HCT116 (cell line): ENCODE measurements at regions not wholly inside any gene's neighbourhood (a gene's known extent, or its start where the extent isn't known, plus 50 kb on each side); places are given as distances from the start of the nearest gene placed in this dataset.
A peak's percentile ranks its signal among the peaks of the same experiment; 100 is the strongest.

Experiments used
- ATAC-seq: fragments of 200-7000 bp; cut with Tn5 transposase; 2 replicates; pipeline ENCODE4 v1.9.1; 2020; ENCODE audit warnings: mild to moderate bottlenecking, moderate library complexity
- BruUV-seq: library from RNA; stranded (reverse); fragments of 400-500 nt; replicated peaks from 2 replicates; lab custom pipeline; 2021; lab: Mats Ljungman, UMichigan
- CTCF ChIA-PET: fragments of 300-600 bp; sonication (Branson Sonifier 250); formaldehyde crosslinking; loops from one replicate; lab custom pipeline; 2021; ENCODE audit warnings: antibody characterized with exemption; lab: Charles Lee
- POLR2A ChIA-PET: fragments of 300-600, 350-600 bp; sonication (Branson Sonifier 250); formaldehyde crosslinking; loops from one replicate; lab custom pipeline; 2021; ENCODE audit warnings: antibody characterized with exemption; lab: Charles Lee
- RAD21 ChIA-PET, 2 experiments: fragments of 300-600 bp; sonication (Branson Sonifier 250); formaldehyde crosslinking; loops; one replicate each; lab custom pipeline; 2023; ENCODE audit warnings: low total read pairs in 2 of 2; ENCODE audit not compliant: uncharacterized antibody in 2 of 2, unreplicated experiment in 2 of 2, low non-redundant PET in 1 of 2; lab: Charles Lee
- DNase-seq: peaks from one replicate; pipeline ENCODE4 v3.0.0-alpha.2; 2010; ENCODE audit warnings: low read depth, low spot score
- H2AFZ ChIP-seq: fragments of 200-600 bp; shearing (Covaris generic), sonication (generic); 2 replicates; pipeline ENCODE4 v1.6.1; 2017; ENCODE audit warnings: low read depth, mixed run types, mixed read lengths, antibody characterized with exemption, low read length; ENCODE audit not compliant: poor library complexity, severe bottlenecking
- H3K27ac ChIP-seq: 2 replicates; pipeline ENCODE4 v1.5.1; 2012; ENCODE audit warnings: low read depth, low read length
- H3K27me3 ChIP-seq: fragments of 200-600 bp; sonication (generic); 2 replicates; pipeline ENCODE4 v1.6.1; 2016; ENCODE audit warnings: mixed run types, low read length, mixed read lengths; ENCODE audit not compliant: insufficient read depth
- H3K36me3 ChIP-seq, 2 experiments: fragments of 200-500 bp in 1 of 2; fragments of 200-600 bp in 1 of 2; sonication (Bioruptor generic) in 1 of 2; sonication (generic) in 1 of 2; 2 replicates each; pipeline versions ENCODE4 v1.5.1 to v1.6.1; 2014 to 2016; ENCODE audit warnings: low read length in 2 of 2, inconsistent platforms in 1 of 2, mixed read lengths in 1 of 2, mixed run types in 1 of 2; ENCODE audit not compliant: insufficient read depth in 2 of 2, control insufficient read depth in 1 of 2
- H3K4me1 ChIP-seq, 2 experiments: fragments of 200-600 bp in 1 of 2; sonication (generic) in 1 of 2; 2 replicates each; pipeline versions ENCODE4 v1.5.1 to v1.6.1; 2012 to 2017; ENCODE audit warnings: low read length in 2 of 2, inconsistent platforms in 1 of 2, mild to moderate bottlenecking in 1 of 2, mixed read lengths in 1 of 2, mixed run types in 1 of 2, moderate library complexity in 1 of 2; ENCODE audit not compliant: insufficient read depth in 2 of 2, control insufficient read depth in 1 of 2
- H3K4me2 ChIP-seq: fragments of 200-600 bp; sonication (generic); 2 replicates; pipeline ENCODE4 v1.6.1; 2017; ENCODE audit warnings: mixed run types, low read length, mixed read lengths
- H3K4me3 ChIP-seq, 2 experiments: fragments of 200-600 bp in 1 of 2; sonication (generic) in 1 of 2; replicated peaks in 1 of 2; 2 replicates each; pipeline ENCODE4 v1.5.1; 2011 to 2016; ENCODE audit warnings: low read length in 2 of 2, control low read depth in 1 of 2, low read depth in 1 of 2, mild to moderate bottlenecking in 1 of 2, mixed read lengths in 1 of 2, mixed run types in 1 of 2
- H3K79me2 ChIP-seq: fragments of 200-600 bp; sonication (generic); 2 replicates; pipeline ENCODE4 v1.6.1; 2017; ENCODE audit warnings: mild to moderate bottlenecking, mixed run types, low read length, moderate library complexity, mixed read lengths; ENCODE audit not compliant: insufficient read depth
- H3K9ac ChIP-seq: fragments of 200-600 bp; sonication (generic); 2 replicates; pipeline ENCODE4 v1.6.1; 2016; ENCODE audit warnings: low read length, mixed read lengths
- H3K9me2 ChIP-seq: fragments of 200-600 bp; sonication (generic), shearing (Covaris generic); 2 replicates; pipeline ENCODE4 v1.6.1; 2017; ENCODE audit warnings: mixed run types, mild to moderate bottlenecking, moderate library complexity; ENCODE audit not compliant: insufficient read depth
- H3K9me3 ChIP-seq, 2 experiments: fragments of 200-500 bp in 1 of 2; fragments of 200-600 bp in 1 of 2; sonication (Bioruptor generic) in 1 of 2; sonication (generic) in 1 of 2; 2 replicates each; pipeline ENCODE4 v1.6.1; 2014 to 2017; ENCODE audit warnings: low read length in 2 of 2, mixed read lengths in 2 of 2, inconsistent platforms in 1 of 2, low read depth in 1 of 2, mild to moderate bottlenecking in 1 of 2, mixed run types in 1 of 2, moderate library complexity in 1 of 2; ENCODE audit not compliant: control insufficient read depth in 1 of 2, insufficient read depth in 1 of 2
- H4K20me1 ChIP-seq: fragments of 200-600 bp; sonication (generic), shearing (Covaris generic); 2 replicates; pipeline ENCODE4 v1.6.1; 2017; ENCODE audit warnings: mixed run types, mild to moderate bottlenecking, moderate library complexity; ENCODE audit not compliant: insufficient read depth
- CBX3 ChIP-seq: IDR thresholded peaks from 2 replicates; pipeline ENCODE4 v1.6.1; 2012; ENCODE audit warnings: low read depth
- CEBPB ChIP-seq: IDR thresholded peaks from 2 replicates; pipeline ENCODE4 v1.6.1; 2012; ENCODE audit warnings: low read depth
- ELF1 ChIP-seq: IDR thresholded peaks from 2 replicates; pipeline ENCODE4 v1.6.1; 2012; ENCODE audit warnings: low read depth, borderline replicate concordance
- FOSL1 ChIP-seq: IDR thresholded peaks from 2 replicates; pipeline ENCODE4 v1.6.1; 2012; ENCODE audit warnings: low read depth
- JUND ChIP-seq: IDR thresholded peaks from 2 replicates; pipeline ENCODE4 v1.6.1; 2012
- POLR2AphosphoS5 ChIP-seq: IDR thresholded peaks from 2 replicates; pipeline ENCODE4 v1.6.1; 2011; ENCODE audit warnings: mild to moderate bottlenecking, low read depth, low read length, moderate library complexity
- SP1 ChIP-seq: IDR thresholded peaks from 2 replicates; pipeline ENCODE4 v1.6.1; 2012; ENCODE audit warnings: low read depth
- TCF7L2 ChIP-seq: IDR thresholded peaks from 2 replicates; pipeline ENCODE4 v1.7.0; 2011; ENCODE audit warnings: borderline replicate concordance, inconsistent platforms; ENCODE audit not compliant: insufficient read depth, insufficient read length; ENCODE audit errors: extremely low read depth
- ZFX ChIP-seq: fragments of 450-650 bp; IDR thresholded peaks from 2 replicates; pipeline ENCODE4 v1.6.1; 2017
- intact Hi-C: fragments of 100-400 bp; cut with micrococcal nuclease; formaldehyde crosslinking; loops from 2 replicates; pipeline ENCODE4 v1.10.0; 2022
- TF ChIP-seq, protein P1 (sequence below): IDR thresholded peaks from 2 replicates; pipeline ENCODE4 v1.6.1; 2012
- TF ChIP-seq, protein P2 (sequence below): IDR thresholded peaks from 2 replicates; pipeline ENCODE4 v1.6.1; 2011; ENCODE audit warnings: mild to moderate bottlenecking, low read length, moderate library complexity; ENCODE audit not compliant: insufficient replicate concordance; ENCODE audit errors: extremely low read depth

DNA sequence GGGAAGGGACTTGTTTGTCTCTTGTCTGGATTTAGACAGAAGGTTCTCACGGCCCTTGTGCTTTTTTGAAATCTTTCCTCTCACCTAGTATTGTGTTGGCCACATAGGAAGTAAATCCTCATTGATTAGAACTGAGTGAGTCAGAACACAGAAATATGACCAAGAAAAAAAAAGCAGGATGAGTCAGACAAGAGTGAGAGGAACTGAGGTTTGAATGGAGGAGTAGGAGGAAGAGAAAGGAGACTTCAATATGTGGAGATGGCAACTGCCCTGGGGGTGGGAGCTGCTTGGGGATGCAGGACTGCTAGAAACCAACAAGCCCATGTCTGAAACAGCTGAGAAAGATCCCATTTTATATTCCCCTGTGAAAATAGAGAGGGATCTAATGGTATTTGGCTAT is 194.1 kb upstream of the ZBTB20 start:
- DNase-seq (peak; percentile 57), ATAC-seq (peak; percentile 95)
- no peaks in the 10 kb centered on the region for H4K20me1 ChIP-seq
- no peaks in the 10 kb centered on the region for H3K27me3 ChIP-seq
- H3K9ac ChIP-seq, result no peak overlapping the region
- peak overlapping the region in 1 of 2 experiments; percentile 16; a peak in 1 of 4 replicates for H3K4me3 ChIP-seq
- ChIA-PET RAD21 (no interaction called here), CTCF (no interaction called here), POLR2A (no interaction called here)
- H3K36me3 ChIP-seq, result no peaks in the 10 kb centered on the region
- no TSS peak for BruUV-seq
- no peaks in the 10 kb centered on the region for H3K9me2 ChIP-seq
- no peaks in the 10 kb centered on the region for H3K9me3 ChIP-seq
- H3K4me2 ChIP-seq, result peak overlapping the region; percentile 68
- intact Hi-C loops, result no loop called here
- peaks cover 9 to 16% of the 10 kb centered on the region in 2 experiments; a peak in 3 of 4 replicates for H3K4me1 ChIP-seq
- H3K27ac ChIP-seq, result no peak overlapping the region
- H2AFZ ChIP-seq, result peak overlapping the region; percentile 81
- no peaks in the 10 kb centered on the region for H3K79me2 ChIP-seq
- peak; percentile 29; the same call in 1 of the 2 replicates for TF ChIP-seq POLR2AphosphoS5
- peak; percentile 83; the same call in 1 of the 2 replicates for TF ChIP-seq CBX3
- TF ChIP-seq CEBPB, result 0 out of 2 replicates have a peak, but pooled peaks have one; percentile 25
- peak; percentile 34; the same call in 1 of the 2 replicates for TF ChIP-seq ELF1
- TF ChIP-seq, protein P1, sequence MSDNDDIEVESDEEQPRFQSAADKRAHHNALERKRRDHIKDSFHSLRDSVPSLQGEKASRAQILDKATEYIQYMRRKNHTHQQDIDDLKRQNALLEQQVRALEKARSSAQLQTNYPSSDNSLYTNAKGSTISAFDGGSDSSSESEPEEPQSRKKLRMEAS, result 0 out of 2 replicates have a peak, but pooled peaks have one; percentile 26
- TF ChIP-seq, protein P2, sequence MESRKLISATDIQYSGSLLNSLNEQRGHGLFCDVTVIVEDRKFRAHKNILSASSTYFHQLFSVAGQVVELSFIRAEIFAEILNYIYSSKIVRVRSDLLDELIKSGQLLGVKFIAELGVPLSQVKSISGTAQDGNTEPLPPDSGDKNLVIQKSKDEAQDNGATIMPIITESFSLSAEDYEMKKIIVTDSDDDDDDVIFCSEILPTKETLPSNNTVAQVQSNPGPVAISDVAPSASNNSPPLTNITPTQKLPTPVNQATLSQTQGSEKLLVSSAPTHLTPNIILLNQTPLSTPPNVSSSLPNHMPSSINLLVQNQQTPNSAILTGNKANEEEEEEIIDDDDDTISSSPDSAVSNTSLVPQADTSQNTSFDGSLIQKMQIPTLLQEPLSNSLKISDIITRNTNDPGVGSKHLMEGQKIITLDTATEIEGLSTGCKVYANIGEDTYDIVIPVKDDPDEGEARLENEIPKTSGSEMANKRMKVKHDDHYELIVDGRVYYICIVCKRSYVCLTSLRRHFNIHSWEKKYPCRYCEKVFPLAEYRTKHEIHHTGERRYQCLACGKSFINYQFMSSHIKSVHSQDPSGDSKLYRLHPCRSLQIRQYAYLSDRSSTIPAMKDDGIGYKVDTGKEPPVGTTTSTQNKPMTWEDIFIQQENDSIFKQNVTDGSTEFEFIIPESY, result no peak
- TF ChIP-seq SP1, result peak; percentile 74
- TF ChIP-seq TCF7L2, result no peak
- no peak for TF ChIP-seq ZFX
- peak; percentile 89 for TF ChIP-seq FOSL1
- peak; percentile 88 for TF ChIP-seq JUND
